ENCODE measurements at regions not wholly inside any gene's neighbourhood (a gene's known extent, or its start where the extent isn't known, plus 50 kb on each side); places are given as distances from the start of the nearest gene placed in this dataset.

GRCh38 chr5:126716861-126717260 lies 60.1 kb upstream of the LMNB1 start:
- TF ChIP-seq CTCF (IDR thresholded peaks at IDR 0.05; ENCODE audit: control insufficient read depth, extremely low read depth, insufficient read depth) = no peak
- no peak overlapping the region for H3K4me3 ChIP-seq (ENCODE audit: low read depth, low read length)
- no peak for DNase-seq (ENCODE audit: low read depth)

- no peak for DNase-seq (ENCODE audit: low read depth)
- TF ChIP-seq CTCF (IDR thresholded peaks at IDR 0.05; ENCODE audit: control insufficient read depth, extremely low read depth, insufficient read depth) = no peak
These were observed 58.6 kb upstream of the LMNB1 start for GRCh38 chr5:126718236-126718868.

DNA sequence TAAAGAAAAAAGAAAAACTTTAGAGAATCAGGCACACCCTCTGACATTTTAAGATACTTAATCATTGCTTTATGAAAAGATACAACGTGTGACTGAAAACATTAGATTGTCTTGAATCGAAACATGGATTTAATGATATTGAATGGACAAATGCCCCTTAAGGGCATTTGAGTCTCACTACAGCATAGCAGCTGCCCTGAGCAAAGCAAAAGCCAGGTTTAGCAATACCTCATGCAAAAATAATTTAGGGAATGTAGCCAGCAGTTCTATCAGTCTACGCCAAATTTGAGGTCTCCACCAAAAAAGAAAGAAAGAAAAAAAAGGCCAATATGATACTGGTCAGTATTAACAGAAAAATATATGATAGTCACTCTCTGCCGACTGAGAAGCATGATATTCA lies 56.6 kb upstream of the LMNB1 start:
- no peak for TF ChIP-seq CTCF (IDR thresholded peaks at IDR 0.05; ENCODE audit: control insufficient read depth, extremely low read depth, insufficient read depth)
- DNase-seq (ENCODE audit: low read depth) = no peak
- H3K4me3 ChIP-seq (ENCODE audit: low read depth, low read length) = no peak overlapping the region

More at GRCh38 chr5:126718236-126718868, 58.6 kb upstream of the LMNB1 start:
- H3K4me3 ChIP-seq (ENCODE audit: low read depth, low read length) = no peak overlapping the region

DNA sequence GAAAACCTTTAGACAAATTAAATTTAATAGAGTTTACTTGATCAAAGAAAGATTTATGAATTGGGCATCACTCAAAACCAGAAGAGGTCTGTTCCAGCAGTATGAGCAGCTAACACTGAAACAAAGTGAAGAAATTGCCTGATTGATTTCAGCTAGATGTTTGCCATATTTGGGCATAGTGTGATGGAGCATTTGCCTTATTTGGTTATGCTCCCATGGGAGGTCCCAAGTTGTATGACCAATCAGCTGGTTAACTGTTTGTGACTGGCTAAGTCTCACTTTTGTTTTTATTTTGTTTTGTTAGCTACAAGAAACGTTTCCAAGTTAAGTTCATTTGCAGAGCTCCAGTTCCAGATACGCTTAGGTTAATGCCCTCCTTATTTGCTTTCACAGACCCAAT lies 53.3 kb upstream of the LMNB1 start:
- H3K4me3 ChIP-seq (ENCODE audit: low read depth, low read length) = no peak overlapping the region
- no peak for DNase-seq (ENCODE audit: low read depth)
- TF ChIP-seq CTCF (IDR thresholded peaks at IDR 0.05; ENCODE audit: control insufficient read depth, extremely low read depth, insufficient read depth) = no peak
